ENCODE measurements at regions not wholly inside any gene's neighbourhood (a gene's known extent, or its start where the extent isn't known, plus 50 kb on each side); places are given as distances from the start of the nearest gene placed in this dataset.

GRCh38 chr10:129335942-129336341 lies 131.1 kb upstream of the MGMT start:
- peaks cover 7% of the 10 kb centered on the region for H3K27me3 Mint-ChIP-seq
- H3K9me3 Mint-ChIP-seq, result no peaks in the 10 kb centered on the region
- H3K4me1 Mint-ChIP-seq, result no peaks in the 10 kb centered on the region
- no peak for DNase-seq
- H3K36me3 Mint-ChIP-seq (ENCODE audit: low read depth), result no peaks in the 10 kb centered on the region
- H3K27ac Mint-ChIP-seq, result no peak overlapping the region
- no peak overlapping the region for H3K4me3 Mint-ChIP-seq
- intact Hi-C loops (cut with micrococcal nuclease), result no loop called here

GRCh38 chr10:129339191-129339590 lies 127.8 kb upstream of the MGMT start:
- Mint-ChIP-seq H3K27me3 (peaks cover 5% of the 10 kb centered on the region), H3K27ac (no peak overlapping the region), H3K9me3 (no peaks in the 10 kb centered on the region), H3K4me3 (no peak overlapping the region), H3K36me3 (ENCODE audit: low read depth) (no peaks in the 10 kb centered on the region), H3K4me1 (no peaks in the 10 kb centered on the region)
- intact Hi-C loops (cut with micrococcal nuclease), result no loop called here
- no peak for DNase-seq

GRCh38 chr10:129339841-129340240 lies 127.2 kb upstream of the MGMT start:
- intact Hi-C loops (cut with micrococcal nuclease), result no loop called here

GRCh38 chr10:129341087-129341486 lies 126.0 kb upstream of the MGMT start:
- Mint-ChIP-seq H3K4me1 (no peaks in the 10 kb centered on the region), H3K36me3 (ENCODE audit: low read depth) (no peaks in the 10 kb centered on the region), H3K9me3 (no peaks in the 10 kb centered on the region), H3K27ac (no peak overlapping the region), H3K4me3 (no peak overlapping the region), H3K27me3 (peaks cover 2% of the 10 kb centered on the region)
- no peak for DNase-seq
- intact Hi-C loops (cut with micrococcal nuclease), result no loop called here

More at GRCh38 chr10:129339841-129340240, 127.2 kb upstream of the MGMT start:
- Mint-ChIP-seq H3K4me3 (no peak overlapping the region), H3K4me1 (no peaks in the 10 kb centered on the region), H3K27me3 (peaks cover 5% of the 10 kb centered on the region), H3K9me3 (no peaks in the 10 kb centered on the region), H3K36me3 (ENCODE audit: low read depth) (no peaks in the 10 kb centered on the region), H3K27ac (no peak overlapping the region)
- no peak for DNase-seq

GRCh38 chr10:129342385-129342784 lies 124.7 kb upstream of the MGMT start:
- Mint-ChIP-seq H3K27ac (no peak overlapping the region), H3K4me3 (no peak overlapping the region), H3K9me3 (no peaks in the 10 kb centered on the region), H3K27me3 (no peaks in the 10 kb centered on the region), H3K36me3 (ENCODE audit: low read depth) (no peaks in the 10 kb centered on the region), H3K4me1 (no peaks in the 10 kb centered on the region)
- intact Hi-C loops (cut with micrococcal nuclease), result no loop called here
- no peak for DNase-seq

GRCh38 chr10:129343141-129343540 lies 123.9 kb upstream of the MGMT start:
- Mint-ChIP-seq H3K9me3 (no peaks in the 10 kb centered on the region), H3K27ac (no peak overlapping the region), H3K4me1 (no peaks in the 10 kb centered on the region), H3K27me3 (no peaks in the 10 kb centered on the region), H3K4me3 (no peak overlapping the region), H3K36me3 (ENCODE audit: low read depth) (no peaks in the 10 kb centered on the region)
- no peak for DNase-seq
- intact Hi-C loops (cut with micrococcal nuclease), result no loop called here

- Mint-ChIP-seq H3K36me3 (ENCODE audit: low read depth) (no peaks in the 10 kb centered on the region), H3K27ac (no peak overlapping the region), H3K27me3 (no peaks in the 10 kb centered on the region), H3K4me3 (no peak overlapping the region), H3K4me1 (no peaks in the 10 kb centered on the region), H3K9me3 (no peaks in the 10 kb centered on the region)
- intact Hi-C loops (cut with micrococcal nuclease), result no loop called here
- no peak for DNase-seq
Observed at GRCh38 chr10:129344103-129344502, 122.9 kb upstream of the MGMT start.

- no peaks in the 10 kb centered on the region for H3K27me3 Mint-ChIP-seq
- no peak for DNase-seq
- H3K27ac Mint-ChIP-seq, result no peak overlapping the region
- H3K4me3 Mint-ChIP-seq, result no peak overlapping the region
- no peaks in the 10 kb centered on the region for H3K9me3 Mint-ChIP-seq
- intact Hi-C loops (cut with micrococcal nuclease), result no loop called here
- H3K4me1 Mint-ChIP-seq, result no peaks in the 10 kb centered on the region
- H3K36me3 Mint-ChIP-seq (ENCODE audit: low read depth), result no peaks in the 10 kb centered on the region
Observed at GRCh38 chr10:129344731-129345355, 122.2 kb upstream of the MGMT start.

- no peak overlapping the region for H3K27ac Mint-ChIP-seq
- H3K4me3 Mint-ChIP-seq, result no peak overlapping the region
- no peak for DNase-seq
- intact Hi-C loops (cut with micrococcal nuclease), result no loop called here
- H3K36me3 Mint-ChIP-seq (ENCODE audit: low read depth), result no peaks in the 10 kb centered on the region
- no peaks in the 10 kb centered on the region for H3K4me1 Mint-ChIP-seq
- no peaks in the 10 kb centered on the region for H3K27me3 Mint-ChIP-seq
- no peaks in the 10 kb centered on the region for H3K9me3 Mint-ChIP-seq
Observed at GRCh38 chr10:129345763-129346162, 121.3 kb upstream of the MGMT start.

GRCh38 chr10:129350690-129351089 lies 116.4 kb upstream of the MGMT start:
- Mint-ChIP-seq H3K4me1 (no peaks in the 10 kb centered on the region), H3K9me3 (no peaks in the 10 kb centered on the region), H3K36me3 (ENCODE audit: low read depth) (no peaks in the 10 kb centered on the region), H3K27ac (no peak overlapping the region), H3K4me3 (no peak overlapping the region), H3K27me3 (no peaks in the 10 kb centered on the region)
- intact Hi-C loops (cut with micrococcal nuclease), result no loop called here
- DNase-seq, result no peak

GRCh38 chr10:129353101-129353500 lies 113.9 kb upstream of the MGMT start:
- Mint-ChIP-seq H3K4me1 (no peaks in the 10 kb centered on the region), H3K27me3 (no peaks in the 10 kb centered on the region), H3K27ac (no peak overlapping the region), H3K9me3 (no peaks in the 10 kb centered on the region), H3K36me3 (ENCODE audit: low read depth) (no peaks in the 10 kb centered on the region), H3K4me3 (no peak overlapping the region)
- DNase-seq, result no peak
- intact Hi-C loops (cut with micrococcal nuclease), result no loop called here

- Mint-ChIP-seq H3K4me1 (no peaks in the 10 kb centered on the region), H3K4me3 (no peak overlapping the region), H3K27me3 (no peaks in the 10 kb centered on the region), H3K36me3 (ENCODE audit: low read depth) (no peaks in the 10 kb centered on the region), H3K9me3 (no peaks in the 10 kb centered on the region), H3K27ac (no peak overlapping the region)
- intact Hi-C loops (cut with micrococcal nuclease), result no loop called here
- DNase-seq, result no peak
Observed at GRCh38 chr10:129360046-129360445, 107.0 kb upstream of the MGMT start.

- Mint-ChIP-seq H3K4me3 (no peak overlapping the region), H3K4me1 (no peaks in the 10 kb centered on the region)
- intact Hi-C loops (cut with micrococcal nuclease), result no loop called here
Observed at GRCh38 chr10:129361676-129362376, 105.2 kb upstream of the MGMT start.

GRCh38 chr10:129364949-129365348 lies 102.1 kb upstream of the MGMT start:
- H3K9me3 Mint-ChIP-seq, result no peaks in the 10 kb centered on the region

More at GRCh38 chr10:129361676-129362376, 105.2 kb upstream of the MGMT start:
- DNase-seq, result no peak
- H3K27ac Mint-ChIP-seq, result no peak overlapping the region
- no peaks in the 10 kb centered on the region for H3K36me3 Mint-ChIP-seq (ENCODE audit: low read depth)
- no peaks in the 10 kb centered on the region for H3K27me3 Mint-ChIP-seq
- no peaks in the 10 kb centered on the region for H3K9me3 Mint-ChIP-seq

More at GRCh38 chr10:129364949-129365348, 102.1 kb upstream of the MGMT start:
- no peak for DNase-seq
- H3K4me3 Mint-ChIP-seq, result no peak overlapping the region
- no peaks in the 10 kb centered on the region for H3K4me1 Mint-ChIP-seq
- H3K36me3 Mint-ChIP-seq (ENCODE audit: low read depth), result no peaks in the 10 kb centered on the region
- intact Hi-C loops (cut with micrococcal nuclease), result no loop called here
- no peak overlapping the region for H3K27ac Mint-ChIP-seq
- peaks cover 6% of the 10 kb centered on the region for H3K27me3 Mint-ChIP-seq

Measured in activated CD4-positive, alpha-beta T cell treated with anti-CD3 and anti-CD28 coated beads, Interleukin-2, amount 10 ng/mL, durations not matched to agents 24 days and 14 days (primary cell).